ENCODE measurements at regions not wholly inside any gene's neighbourhood (a gene's known extent, or its start where the extent isn't known, plus 50 kb on each side); places are given as distances from the start of the nearest gene placed in this dataset.
"Not testable (repeated sequence)": the region's sequence is repeated elsewhere in the genome, so short reads cannot be mapped to it uniquely, and the experiment has no call there.

- H3K9me3 ChIP-seq (ENCODE audit: insufficient read depth, low read length, severe bottlenecking): no peaks in the 10 kb centered on the region
- no peak for DNase-seq
- H3K27ac ChIP-seq (ENCODE audit: low read length): no peak overlapping the region
- no peak overlapping the region for H3K9ac ChIP-seq (ENCODE audit: low read depth, low read length)
- no peaks in the 10 kb centered on the region for H3K79me2 ChIP-seq (ENCODE audit: insufficient read depth, low read length)
- TF ChIP-seq CTCF (IDR thresholded peaks at IDR 0.05; ENCODE audit: borderline replicate concordance, extremely low read depth, low read length, poor library complexity, severe bottlenecking) (no peak), EZH2 (IDR thresholded peaks at IDR 0.05; ENCODE audit: borderline replicate concordance, low read depth, low read length, severe bottlenecking) (no peak)
- no peaks in the 10 kb centered on the region for H3K36me3 ChIP-seq (ENCODE audit: insufficient read depth, low read length)
- H3K4me1 ChIP-seq (ENCODE audit: insufficient read depth, low read length): no peaks in the 10 kb centered on the region
- no peaks in the 10 kb centered on the region for H4K20me1 ChIP-seq (ENCODE audit: insufficient read depth, low read length)
- H3K4me3 ChIP-seq (ENCODE audit: low read depth in 1 of 2, low read length in 2 of 2): no peak overlapping the region
- no peak for ATAC-seq (ENCODE audit: insufficient read depth, low read depth)
- no peak overlapping the region for H3K4me2 ChIP-seq (ENCODE audit: insufficient read depth, low read length)
- H3K27me3 ChIP-seq (ENCODE audit: insufficient read depth, low read length, poor library complexity): peaks cover 3% of the 10 kb centered on the region
- no peak overlapping the region for H2AFZ ChIP-seq (ENCODE audit: low read depth, low read length)
Measured at GRCh38 chr11:109059402-109059801, 362.6 kb upstream of the C11orf87 start.

GRCh38 chr11:109061394-109061793 lies 360.6 kb upstream of the C11orf87 start:
- Histone ChIP-seq H3K4me1 (ENCODE audit: insufficient read depth, low read length) (peaks cover 8% of the 10 kb centered on the region; the same call in 1 of the 2 replicates), H3K4me3 (ENCODE audit: low read depth in 1 of 2, low read length in 2 of 2) (no peak overlapping the region), H3K4me2 (ENCODE audit: insufficient read depth, low read length) (no peak overlapping the region), H4K20me1 (ENCODE audit: insufficient read depth, low read length) (no peaks in the 10 kb centered on the region), H2AFZ (ENCODE audit: low read depth, low read length) (no peak overlapping the region), H3K9me3 (ENCODE audit: insufficient read depth, low read length, severe bottlenecking) (no peaks in the 10 kb centered on the region), H3K27ac (ENCODE audit: low read length) (no peak overlapping the region), H3K36me3 (ENCODE audit: insufficient read depth, low read length) (no peaks in the 10 kb centered on the region), H3K9ac (ENCODE audit: low read depth, low read length) (no peak overlapping the region), H3K27me3 (ENCODE audit: insufficient read depth, low read length, poor library complexity) (peaks cover 3% of the 10 kb centered on the region), H3K79me2 (ENCODE audit: insufficient read depth, low read length) (no peaks in the 10 kb centered on the region)
- ATAC-seq (ENCODE audit: insufficient read depth, low read depth): no peak
- TF ChIP-seq CTCF (IDR thresholded peaks at IDR 0.05; ENCODE audit: borderline replicate concordance, extremely low read depth, low read length, poor library complexity, severe bottlenecking): no peak
- TF ChIP-seq EZH2 (IDR thresholded peaks at IDR 0.05; ENCODE audit: borderline replicate concordance, low read depth, low read length, severe bottlenecking): no peak
- no peak for DNase-seq

- Histone ChIP-seq H3K9ac (ENCODE audit: low read depth, low read length) (no peak overlapping the region), H3K36me3 (ENCODE audit: insufficient read depth, low read length) (no peaks in the 10 kb centered on the region), H3K9me3 (ENCODE audit: insufficient read depth, low read length, severe bottlenecking) (no peaks in the 10 kb centered on the region), H3K27me3 (ENCODE audit: insufficient read depth, low read length, poor library complexity) (peaks cover 3% of the 10 kb centered on the region), H2AFZ (ENCODE audit: low read depth, low read length) (no peak overlapping the region), H3K79me2 (ENCODE audit: insufficient read depth, low read length) (no peaks in the 10 kb centered on the region), H3K4me1 (ENCODE audit: insufficient read depth, low read length) (peaks cover 8% of the 10 kb centered on the region; the same call in 1 of the 2 replicates), H3K4me3 (ENCODE audit: low read depth in 1 of 2, low read length in 2 of 2) (no peak overlapping the region), H3K27ac (ENCODE audit: low read length) (no peak overlapping the region), H3K4me2 (ENCODE audit: insufficient read depth, low read length) (no peak overlapping the region), H4K20me1 (ENCODE audit: insufficient read depth, low read length) (no peaks in the 10 kb centered on the region)
- ATAC-seq (ENCODE audit: insufficient read depth, low read depth) (no peak), DNase-seq (no peak)
- TF ChIP-seq CTCF (IDR thresholded peaks at IDR 0.05; ENCODE audit: borderline replicate concordance, extremely low read depth, low read length, poor library complexity, severe bottlenecking) (no peak), EZH2 (IDR thresholded peaks at IDR 0.05; ENCODE audit: borderline replicate concordance, low read depth, low read length, severe bottlenecking) (no peak)
Measured at GRCh38 chr11:109062445-109062844, 359.5 kb upstream of the C11orf87 start.

GRCh38 chr11:109062871-109063270 lies 359.1 kb upstream of the C11orf87 start:
- H3K36me3 ChIP-seq (ENCODE audit: insufficient read depth, low read length): no peaks in the 10 kb centered on the region
- ATAC-seq (ENCODE audit: insufficient read depth, low read depth) (no peak), DNase-seq (no peak)
- no peak overlapping the region for H3K4me3 ChIP-seq (ENCODE audit: low read depth in 1 of 2, low read length in 2 of 2)
- H2AFZ ChIP-seq (ENCODE audit: low read depth, low read length): no peak overlapping the region
- H3K27me3 ChIP-seq (ENCODE audit: insufficient read depth, low read length, poor library complexity): peaks cover 3% of the 10 kb centered on the region
- TF ChIP-seq EZH2 (IDR thresholded peaks at IDR 0.05; ENCODE audit: borderline replicate concordance, low read depth, low read length, severe bottlenecking) (no peak), CTCF (IDR thresholded peaks at IDR 0.05; ENCODE audit: borderline replicate concordance, extremely low read depth, low read length, poor library complexity, severe bottlenecking) (no peak)
- H3K9ac ChIP-seq (ENCODE audit: low read depth, low read length): no peak overlapping the region
- no peaks in the 10 kb centered on the region for H4K20me1 ChIP-seq (ENCODE audit: insufficient read depth, low read length)
- H3K9me3 ChIP-seq (ENCODE audit: insufficient read depth, low read length, severe bottlenecking): no peaks in the 10 kb centered on the region
- no peak overlapping the region for H3K27ac ChIP-seq (ENCODE audit: low read length)
- H3K79me2 ChIP-seq (ENCODE audit: insufficient read depth, low read length): no peaks in the 10 kb centered on the region
- peaks cover 8% of the 10 kb centered on the region; the same call in 1 of the 2 replicates for H3K4me1 ChIP-seq (ENCODE audit: insufficient read depth, low read length)
- H3K4me2 ChIP-seq (ENCODE audit: insufficient read depth, low read length): no peak overlapping the region

- not testable (repeated sequence) for H2AFZ ChIP-seq (ENCODE audit: low read depth, low read length); H4K20me1 ChIP-seq (ENCODE audit: insufficient read depth, low read length); H3K9ac ChIP-seq (ENCODE audit: low read depth, low read length); H3K36me3 ChIP-seq (ENCODE audit: insufficient read depth, low read length); H3K9me3 ChIP-seq (ENCODE audit: insufficient read depth, low read length, severe bottlenecking); H3K27ac ChIP-seq (ENCODE audit: low read length); H3K79me2 ChIP-seq (ENCODE audit: insufficient read depth, low read length); H3K4me3 ChIP-seq (ENCODE audit: low read depth in 1 of 2, low read length in 2 of 2); H3K27me3 ChIP-seq (ENCODE audit: insufficient read depth, low read length, poor library complexity); H3K4me2 ChIP-seq (ENCODE audit: insufficient read depth, low read length); H3K4me1 ChIP-seq (ENCODE audit: insufficient read depth, low read length)
- ATAC-seq (ENCODE audit: insufficient read depth, low read depth): peak; percentile 90
- DNase-seq: peak; percentile 70
Measured at GRCh38 chr11:109064618-109065311, 357.2 kb upstream of the C11orf87 start.
